Epithelial cell of esophagus (primary cell): ENCODE measurements at regions not wholly inside any gene's neighbourhood (a gene's known extent, or its start where the extent isn't known, plus 50 kb on each side); places are given as distances from the start of the nearest gene placed in this dataset.

ENCODE experiments used
- DNase-seq: peaks from one replicate; pipeline ENCODE4 v3.0.0; 2010; ENCODE audit warnings: low read depth
- H3K4me3 ChIP-seq: 2 replicates; pipeline ENCODE4 v1.5.1; 2011; ENCODE audit warnings: mild to moderate bottlenecking, low read length, control low read depth
- TF ChIP-seq, protein P1 (sequence below): IDR thresholded peaks from 2 replicates; pipeline ENCODE4 v1.5.1; 2011; ENCODE audit warnings: low read depth, mild to moderate bottlenecking, low read length, control low read depth, inconsistent platforms; ENCODE audit not compliant: insufficient read depth; ENCODE audit errors: missing control alignments

DNA sequence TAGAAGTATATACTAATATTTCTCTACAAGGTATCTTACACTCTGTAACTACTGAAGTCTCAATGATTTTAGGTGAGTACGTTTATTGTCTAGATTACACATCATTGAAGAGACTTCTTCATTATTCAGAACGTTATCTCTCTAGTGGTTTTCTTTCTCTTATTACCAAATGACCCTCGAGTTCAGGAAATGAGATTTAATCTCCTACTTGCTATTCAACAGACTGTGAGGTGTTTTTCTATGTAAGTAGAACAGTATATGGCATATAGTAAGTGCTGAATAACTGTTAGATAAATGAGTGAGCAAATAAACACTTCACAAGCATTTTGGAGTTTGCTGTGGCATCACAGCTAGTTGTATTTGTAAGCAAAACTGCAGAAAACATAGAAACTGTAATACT, 947.2 kb upstream of the SLC39A10 start:
- no peak for DNase-seq
- H3K4me3 ChIP-seq: no peak overlapping the region
- TF ChIP-seq, protein P1, sequence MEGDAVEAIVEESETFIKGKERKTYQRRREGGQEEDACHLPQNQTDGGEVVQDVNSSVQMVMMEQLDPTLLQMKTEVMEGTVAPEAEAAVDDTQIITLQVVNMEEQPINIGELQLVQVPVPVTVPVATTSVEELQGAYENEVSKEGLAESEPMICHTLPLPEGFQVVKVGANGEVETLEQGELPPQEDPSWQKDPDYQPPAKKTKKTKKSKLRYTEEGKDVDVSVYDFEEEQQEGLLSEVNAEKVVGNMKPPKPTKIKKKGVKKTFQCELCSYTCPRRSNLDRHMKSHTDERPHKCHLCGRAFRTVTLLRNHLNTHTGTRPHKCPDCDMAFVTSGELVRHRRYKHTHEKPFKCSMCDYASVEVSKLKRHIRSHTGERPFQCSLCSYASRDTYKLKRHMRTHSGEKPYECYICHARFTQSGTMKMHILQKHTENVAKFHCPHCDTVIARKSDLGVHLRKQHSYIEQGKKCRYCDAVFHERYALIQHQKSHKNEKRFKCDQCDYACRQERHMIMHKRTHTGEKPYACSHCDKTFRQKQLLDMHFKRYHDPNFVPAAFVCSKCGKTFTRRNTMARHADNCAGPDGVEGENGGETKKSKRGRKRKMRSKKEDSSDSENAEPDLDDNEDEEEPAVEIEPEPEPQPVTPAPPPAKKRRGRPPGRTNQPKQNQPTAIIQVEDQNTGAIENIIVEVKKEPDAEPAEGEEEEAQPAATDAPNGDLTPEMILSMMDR: no peak

DNA sequence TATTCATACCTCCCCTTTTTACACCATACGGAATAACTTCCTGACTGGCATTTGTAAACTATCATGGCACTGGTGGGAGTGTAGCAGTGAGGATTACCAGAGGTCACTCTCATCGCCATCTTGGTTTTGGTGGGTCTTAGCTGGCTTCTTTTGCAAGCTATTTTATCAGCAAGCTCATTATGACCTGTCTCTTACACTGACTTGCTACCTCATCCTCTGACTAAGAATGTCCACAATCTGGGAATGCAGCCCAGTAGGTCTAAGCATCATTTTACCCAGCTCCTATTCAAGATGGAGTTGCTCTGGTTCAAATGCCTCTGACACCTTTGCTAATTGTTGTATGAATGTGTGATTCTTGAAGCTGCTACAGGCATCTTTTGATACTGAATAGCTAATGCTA, 950.8 kb upstream of the SLC39A10 start:
- DNase-seq: peak; percentile 41
- no peak overlapping the region for H3K4me3 ChIP-seq
- TF ChIP-seq, protein P1: no peak

DNA sequence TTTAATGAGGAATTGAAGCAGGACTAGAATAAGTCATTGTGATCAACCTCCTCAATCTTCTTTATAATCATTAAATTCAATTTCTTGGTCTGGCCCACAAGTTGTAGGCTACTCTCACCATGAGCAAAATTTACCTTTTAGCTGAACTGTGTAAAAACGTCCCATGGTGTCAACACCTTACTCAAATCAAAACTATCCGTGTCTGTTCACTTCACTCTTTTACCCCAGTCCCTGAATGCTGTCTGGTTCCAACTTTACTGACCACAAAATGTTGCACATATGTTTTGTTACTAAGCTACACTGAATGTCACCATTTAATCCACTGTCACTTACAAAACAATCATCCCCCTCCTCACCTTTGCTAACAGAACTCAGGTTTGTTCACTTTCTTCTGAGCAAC, 951.6 kb upstream of the SLC39A10 start:
- TF ChIP-seq, protein P1: no peak
- no peak overlapping the region for H3K4me3 ChIP-seq
- DNase-seq: no peak

DNA sequence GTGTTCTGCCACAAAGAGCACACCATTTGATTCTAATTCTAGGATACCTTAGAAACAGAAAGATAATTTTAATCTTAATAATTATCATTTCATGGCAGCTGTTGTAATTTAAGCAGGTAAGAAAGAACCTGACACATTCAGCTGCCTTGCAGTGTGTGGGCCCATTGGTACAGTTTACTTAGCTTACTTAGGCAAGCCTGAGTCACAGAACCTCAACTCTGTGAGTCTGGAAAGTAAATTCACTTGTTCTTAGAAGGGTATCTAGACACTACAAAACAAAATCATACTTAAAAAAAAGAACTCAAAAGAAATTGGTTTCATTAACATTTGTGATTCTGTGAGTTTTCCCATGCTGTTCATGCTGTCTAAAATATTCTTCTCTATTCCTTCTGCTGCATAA, 956.3 kb upstream of the SLC39A10 start:
- peak; percentile 40 for DNase-seq
- TF ChIP-seq, protein P1: no peak
- H3K4me3 ChIP-seq: no peak overlapping the region

DNA sequence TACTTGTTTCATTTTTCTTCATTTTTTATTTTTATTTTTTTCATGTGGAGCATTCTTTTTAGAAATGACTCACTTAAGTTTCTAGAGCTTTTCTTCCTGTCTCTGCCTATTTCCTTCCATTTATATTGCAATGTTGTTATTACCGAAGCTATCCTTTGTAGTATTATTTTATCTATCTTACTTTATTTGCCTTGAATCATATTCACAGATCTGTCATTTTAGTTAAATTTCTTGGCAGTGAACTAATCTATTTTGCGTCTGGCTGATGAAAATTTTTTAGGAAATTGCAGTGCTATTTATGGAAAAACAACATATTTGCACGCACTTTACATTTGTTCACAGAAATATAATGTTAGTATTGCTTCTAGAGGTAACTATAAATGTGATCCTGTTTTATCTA, 956.9 kb upstream of the SLC39A10 start:
- DNase-seq: no peak
- no peak overlapping the region for H3K4me3 ChIP-seq
- TF ChIP-seq, protein P1: no peak

DNA sequence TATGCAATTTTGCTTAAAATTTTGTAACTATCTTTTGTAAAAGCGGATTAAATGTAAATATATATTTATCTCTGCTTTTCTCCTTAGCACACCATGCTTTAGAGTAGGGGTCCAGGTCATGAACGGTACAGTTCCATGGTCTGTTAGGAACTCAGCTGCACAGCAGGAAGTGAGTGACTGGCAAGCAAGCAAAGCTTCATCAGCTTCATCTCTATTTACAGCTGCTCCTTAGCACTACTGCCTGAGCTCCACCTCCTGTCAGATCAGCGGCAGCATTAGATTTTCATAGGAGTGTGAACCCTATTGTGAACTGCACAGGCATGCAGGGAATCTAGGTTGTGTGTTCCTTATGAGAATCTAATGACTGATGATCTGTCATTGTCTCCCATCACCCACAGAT, 959.0 kb upstream of the SLC39A10 start:
- DNase-seq: no peak
- TF ChIP-seq, protein P1: no peak
- no peak overlapping the region for H3K4me3 ChIP-seq

DNA sequence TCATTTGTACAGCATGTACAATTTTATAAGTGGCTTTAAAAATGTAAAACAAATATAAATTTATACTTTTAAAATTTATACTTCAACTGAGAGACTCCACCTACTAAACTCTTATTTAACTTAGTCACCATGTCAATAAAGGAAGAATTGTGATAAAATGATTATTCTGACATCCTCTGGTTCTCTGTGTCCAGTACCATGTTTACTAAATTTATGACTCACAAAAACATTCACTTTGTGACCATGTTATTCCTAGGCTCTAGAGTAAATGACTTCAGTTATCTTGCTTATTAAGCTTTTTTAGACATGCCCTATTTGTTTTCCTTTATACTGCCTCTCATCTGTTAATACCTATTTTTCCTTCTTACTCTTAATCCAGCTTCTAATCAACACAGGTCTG, 959.6 kb upstream of the SLC39A10 start:
- no peak for DNase-seq
- TF ChIP-seq, protein P1: no peak
- H3K4me3 ChIP-seq: no peak overlapping the region
